ENCODE measurements at regions not wholly inside any gene's neighbourhood (a gene's known extent, or its start where the extent isn't known, plus 50 kb on each side); places are given as distances from the start of the nearest gene placed in this dataset.

DNA sequence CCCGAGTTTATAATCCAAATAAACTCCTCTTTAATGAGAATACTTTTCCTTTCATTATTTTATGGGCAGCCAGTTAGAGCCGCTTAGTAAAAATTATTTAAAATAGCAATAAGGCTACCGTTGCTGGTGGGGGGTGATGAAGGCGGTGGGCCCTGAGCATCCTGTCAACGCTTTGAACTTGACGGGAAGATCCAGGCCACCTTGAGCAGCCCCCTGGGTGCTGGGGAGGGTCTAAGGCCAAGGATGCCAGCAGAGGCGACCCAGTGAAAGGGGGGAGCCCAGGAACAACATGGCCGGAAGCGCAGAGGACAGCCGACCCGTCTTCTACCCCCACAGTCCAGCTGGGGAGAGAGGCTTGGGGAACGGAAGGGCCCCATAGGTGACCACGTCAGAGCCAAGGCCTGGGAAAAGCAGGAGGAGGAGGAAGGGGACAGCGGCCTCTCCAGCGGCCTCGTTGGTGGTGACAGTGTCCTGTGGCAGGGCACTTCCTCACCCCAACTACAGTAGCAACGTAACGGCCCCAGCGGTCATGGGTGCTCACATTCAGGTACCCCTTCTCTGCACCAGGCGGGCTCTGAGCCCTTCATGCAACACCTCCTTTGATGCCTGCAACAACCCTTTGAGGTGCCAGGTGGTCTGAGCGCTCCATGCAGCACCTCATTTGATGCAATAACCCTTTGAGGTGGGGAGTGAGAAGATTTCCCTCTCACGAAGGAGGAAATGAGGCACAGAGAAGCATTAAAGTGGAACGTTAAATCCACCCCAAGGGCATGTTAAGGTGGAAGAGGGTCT is 695.3 kb downstream of the TBC1D22A start:
- no peak for DNase-seq (ENCODE audit: low read depth in 2 of 2)

DNA sequence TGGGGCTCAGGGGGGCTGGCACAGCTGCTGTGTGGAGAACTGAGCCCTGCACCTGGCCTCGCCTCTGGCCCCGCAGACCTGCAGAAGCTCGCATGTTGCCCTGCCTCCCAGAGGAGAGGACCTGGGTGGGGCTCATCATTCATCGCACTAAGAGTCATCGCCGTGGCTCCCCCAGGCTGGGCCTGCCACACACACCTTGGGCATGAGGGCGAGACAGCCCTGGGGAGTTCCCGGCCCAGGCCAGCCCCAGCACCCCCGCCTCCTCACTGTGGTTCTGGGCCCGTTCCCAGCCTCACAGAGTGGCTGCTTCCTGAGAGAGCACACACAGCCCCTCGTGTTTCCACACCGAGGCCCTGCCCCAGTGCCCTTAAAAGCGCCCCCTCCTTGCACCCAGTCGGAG is 694.6 kb downstream of the TBC1D22A start:
- DNase-seq (ENCODE audit: low read depth in 2 of 2) = no peak

DNA sequence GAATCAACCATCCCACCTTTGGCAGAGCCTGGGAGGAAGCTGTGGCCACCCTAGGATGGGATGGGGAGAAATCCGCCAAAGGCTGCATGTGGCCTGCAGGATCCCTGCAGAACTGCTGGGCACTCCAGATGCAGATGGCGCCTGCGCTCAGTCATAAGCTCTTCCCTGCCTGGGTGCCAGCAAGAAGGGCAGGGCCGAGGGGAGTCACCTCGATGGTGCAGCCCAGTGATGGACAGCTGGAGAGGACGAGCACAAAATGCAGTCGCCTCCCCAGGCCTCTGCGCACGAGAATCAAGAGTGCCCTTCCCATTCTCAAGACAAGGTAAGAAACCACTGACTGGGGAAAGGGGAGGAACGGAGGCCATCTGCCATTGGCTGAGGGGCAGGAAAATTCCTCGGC is 693.6 kb downstream of the TBC1D22A start:
- DNase-seq (ENCODE audit: low read depth in 2 of 2) = no peak

- DNase-seq (ENCODE audit: low read depth in 2 of 2) = no peak
These were observed 690.6 kb downstream of the TBC1D22A start for GRCh38 chr22:47453049-47453448.

DNA sequence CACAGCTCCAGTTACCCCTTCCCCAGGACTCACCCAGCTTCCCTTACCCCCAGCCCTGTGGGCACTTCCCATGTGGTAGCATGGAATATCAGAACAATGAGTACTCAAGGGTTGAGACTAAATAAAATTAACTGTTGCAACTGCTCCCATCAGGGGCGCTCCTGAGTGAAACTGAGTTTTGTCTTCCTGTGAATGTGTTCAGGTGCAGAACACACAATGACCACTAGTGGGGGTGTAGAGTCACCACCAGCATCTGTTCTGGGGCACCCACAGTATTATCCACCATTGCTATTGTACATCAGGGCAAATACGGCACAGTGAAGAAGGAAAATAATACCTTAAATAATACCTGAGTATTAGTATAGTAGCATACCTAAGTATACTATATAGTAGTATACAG is 689.7 kb downstream of the TBC1D22A start:
- no peak for DNase-seq (ENCODE audit: low read depth in 2 of 2)

DNA sequence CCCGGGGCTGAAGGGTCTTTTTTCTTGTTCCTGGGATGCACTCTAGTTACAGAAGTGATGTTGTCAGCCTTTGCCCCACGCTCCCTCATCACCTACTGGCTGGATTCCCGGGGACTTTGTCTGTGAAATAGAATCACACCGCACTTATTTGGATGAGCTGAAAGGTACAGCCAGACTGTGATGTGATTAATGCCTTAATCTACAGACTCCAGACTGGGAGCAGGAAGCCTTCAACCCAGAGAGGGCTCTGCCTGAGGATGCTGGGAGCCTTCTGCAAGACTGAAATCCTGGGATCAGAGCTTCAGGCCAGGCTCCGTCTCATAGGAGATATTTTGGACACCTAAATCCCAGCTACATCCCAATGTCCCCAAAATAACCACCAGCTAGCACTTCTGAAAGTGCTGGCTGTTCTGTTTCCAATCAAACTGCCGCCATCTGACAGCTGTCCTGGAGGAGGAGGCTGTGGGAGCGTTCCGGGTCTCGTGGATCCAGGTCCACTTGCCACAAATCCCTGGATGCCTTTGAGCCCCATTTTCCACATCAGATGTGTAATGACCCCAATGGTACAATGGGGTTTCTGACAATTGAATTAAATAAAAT is 688.5 kb downstream of the TBC1D22A start:
- DNase-seq (ENCODE audit: low read depth in 2 of 2) = no peak

DNA sequence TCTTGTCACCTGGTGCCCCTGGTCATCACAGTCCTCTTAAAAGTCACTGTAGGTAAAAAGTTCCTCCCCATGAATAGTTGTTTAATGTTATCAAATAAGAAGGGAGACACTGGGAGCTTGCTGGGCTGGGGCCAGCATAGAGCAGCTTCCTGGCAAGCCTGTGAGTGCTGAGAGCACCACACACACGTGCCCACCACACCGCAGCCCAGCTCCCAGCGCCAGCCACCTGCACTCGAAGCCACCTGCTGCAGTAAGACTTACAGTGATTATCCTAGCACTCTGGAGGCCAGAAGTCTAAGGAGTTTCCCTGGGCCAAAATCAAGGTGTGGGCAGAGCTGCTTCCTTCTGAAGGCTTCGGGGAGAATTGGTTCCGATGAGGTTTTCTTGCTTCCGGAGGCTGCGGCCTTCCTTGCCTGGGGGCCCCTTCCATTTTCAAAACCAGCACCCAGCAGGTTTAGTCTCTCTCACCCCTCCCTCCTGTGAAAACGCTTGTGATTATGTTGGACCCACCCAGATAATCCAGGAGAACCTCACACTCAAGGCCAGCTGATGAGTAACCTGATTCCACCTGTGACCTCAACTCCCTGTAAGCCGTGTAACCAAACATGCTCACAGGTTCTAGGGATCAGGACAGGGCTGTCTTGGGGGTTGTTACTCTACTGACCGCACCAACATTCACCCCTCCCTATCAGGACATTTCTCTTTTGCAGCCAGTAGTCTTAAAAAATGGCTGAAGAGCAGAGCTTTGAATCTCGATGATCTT is 687.2 kb downstream of the TBC1D22A start:
- no peak for DNase-seq (ENCODE audit: low read depth in 2 of 2)

GRCh38 chr22:47448231-47449223 is 686.1 kb downstream of the TBC1D22A start:
- no peak for DNase-seq (ENCODE audit: low read depth in 2 of 2)

DNA sequence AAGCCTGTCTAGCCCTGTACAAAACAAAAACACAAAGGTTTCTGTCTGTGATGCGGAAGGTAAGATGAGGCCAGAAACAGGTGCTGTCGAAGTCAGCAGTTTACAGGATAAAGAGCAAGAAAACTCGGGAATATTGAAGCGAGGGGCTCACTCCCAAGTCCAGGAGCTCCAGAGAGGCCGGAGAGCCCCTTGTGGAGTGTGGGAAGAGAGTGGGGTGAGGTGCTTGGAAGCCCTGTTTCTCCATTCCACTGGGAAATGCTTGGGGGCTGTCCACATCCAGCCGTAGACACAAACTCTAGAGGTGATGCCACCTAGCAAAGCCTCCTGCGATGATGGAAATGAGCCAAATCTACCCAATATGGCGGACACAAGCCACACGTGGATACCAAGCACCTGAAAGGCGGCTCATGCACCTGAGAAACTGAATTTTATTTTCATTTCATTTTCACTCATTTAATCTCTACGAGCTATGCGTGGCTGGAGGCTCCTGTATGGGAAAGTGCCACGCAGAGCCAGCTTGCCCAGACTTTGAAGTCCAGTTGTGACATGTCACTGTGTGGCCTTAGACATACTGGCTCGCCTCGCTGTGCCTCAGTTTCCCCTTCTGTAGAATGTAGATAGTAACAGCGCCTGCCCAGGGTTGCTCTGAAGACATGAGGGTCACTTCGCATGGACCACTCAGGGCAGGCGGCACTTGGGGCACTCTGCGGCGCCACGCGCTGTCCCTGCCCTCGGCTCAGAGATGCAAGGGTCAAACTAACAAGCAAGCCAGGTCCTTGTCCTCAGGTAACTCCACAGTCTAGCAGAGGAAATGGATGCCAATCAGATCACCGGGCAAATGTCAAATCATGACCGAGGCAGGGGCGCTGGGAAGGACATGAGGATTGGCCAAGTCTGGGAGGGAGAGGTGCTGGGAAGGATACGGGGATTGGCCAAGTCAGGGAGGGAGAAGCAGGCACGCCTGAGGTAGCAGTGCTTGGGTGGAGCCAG is 684.7 kb downstream of the TBC1D22A start:
- DNase-seq (ENCODE audit: low read depth in 2 of 2) = no peak

- DNase-seq (ENCODE audit: low read depth in 2 of 2) = no peak
These were observed 683.9 kb downstream of the TBC1D22A start for GRCh38 chr22:47446331-47446730.

DNA sequence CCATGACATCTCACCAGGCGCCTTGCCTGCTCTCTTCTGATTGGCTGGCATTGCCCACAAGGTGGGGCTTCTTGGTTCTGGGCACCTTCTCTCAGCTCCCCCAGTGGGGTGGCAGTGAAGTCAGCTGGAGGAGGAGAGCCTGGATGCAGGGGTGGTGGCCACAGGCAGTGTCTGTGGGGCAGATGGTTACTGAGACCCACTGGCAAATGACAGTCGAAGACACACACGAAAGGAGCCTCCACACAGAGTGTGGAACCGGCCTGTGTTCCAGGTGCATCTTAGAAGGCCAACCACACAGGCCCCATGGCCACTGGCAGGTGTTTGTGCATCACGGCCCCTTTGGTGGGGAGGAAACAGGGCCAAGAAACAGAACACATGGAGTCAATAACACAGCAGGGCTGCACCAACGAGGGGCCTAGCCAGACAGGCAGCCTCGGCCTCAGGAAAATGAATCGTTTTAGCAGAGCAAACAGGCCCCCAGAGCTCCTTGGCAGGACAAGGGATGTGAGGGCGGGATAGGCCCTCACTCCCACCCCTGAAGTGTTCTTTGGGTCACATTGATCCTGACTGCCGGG is 683.4 kb downstream of the TBC1D22A start:
- no peak for DNase-seq (ENCODE audit: low read depth in 2 of 2)

GRCh38 chr22:47445212-47445611 is 682.8 kb downstream of the TBC1D22A start:
- no peak for DNase-seq (ENCODE audit: low read depth in 2 of 2)

GRCh38 chr22:47444746-47445065 is 682.3 kb downstream of the TBC1D22A start:
- DNase-seq (ENCODE audit: low read depth in 2 of 2) = no peak

GRCh38 chr22:47443836-47444745 is 681.6 kb downstream of the TBC1D22A start:
- DNase-seq (ENCODE audit: low read depth in 2 of 2) = no peak

DNA sequence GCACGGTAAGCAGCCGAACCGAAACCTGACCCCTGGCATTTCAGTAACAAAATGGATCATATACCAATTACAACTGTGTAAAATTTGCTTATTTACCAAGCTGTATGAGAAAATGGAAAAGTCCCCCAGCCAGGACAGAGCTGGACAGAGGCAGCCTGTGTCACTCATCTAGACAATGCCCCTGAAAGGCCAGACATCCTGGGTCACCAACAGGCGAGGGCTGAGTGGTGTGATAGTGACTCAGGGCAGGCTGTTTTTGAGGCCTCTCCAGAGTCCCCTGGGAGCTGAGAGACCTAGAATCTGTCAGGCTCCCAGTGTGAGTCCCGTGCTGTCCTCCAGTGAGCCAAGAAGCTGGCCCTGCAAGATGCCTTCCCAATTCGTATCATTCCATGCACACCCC is 680.4 kb downstream of the TBC1D22A start:
- no peak for DNase-seq (ENCODE audit: low read depth in 2 of 2)

- no peak for DNase-seq (ENCODE audit: low read depth in 2 of 2)
These were observed 677.3 kb downstream of the TBC1D22A start for GRCh38 chr22:47439643-47440265.

DNA sequence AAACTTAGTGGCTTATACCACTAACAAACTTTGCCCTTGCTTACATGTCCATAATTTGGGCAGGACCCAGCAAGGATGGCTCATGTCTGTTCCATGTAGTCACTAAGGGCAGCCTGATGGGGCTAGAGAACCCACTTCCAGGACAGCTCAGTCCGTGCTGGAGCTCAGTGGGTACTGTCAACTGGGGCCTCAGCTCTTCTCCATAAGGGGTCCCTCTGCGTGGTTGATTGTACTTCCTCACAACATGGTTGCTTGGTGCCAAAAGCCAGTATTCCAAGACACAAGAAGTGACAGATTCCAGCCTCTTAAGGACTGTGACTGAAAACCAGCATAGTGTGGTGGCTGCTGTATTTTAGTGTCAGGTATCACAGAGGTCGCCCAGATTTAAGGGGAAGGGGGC is 675.2 kb downstream of the TBC1D22A start:
- no peak for DNase-seq (ENCODE audit: low read depth in 2 of 2)

DNA sequence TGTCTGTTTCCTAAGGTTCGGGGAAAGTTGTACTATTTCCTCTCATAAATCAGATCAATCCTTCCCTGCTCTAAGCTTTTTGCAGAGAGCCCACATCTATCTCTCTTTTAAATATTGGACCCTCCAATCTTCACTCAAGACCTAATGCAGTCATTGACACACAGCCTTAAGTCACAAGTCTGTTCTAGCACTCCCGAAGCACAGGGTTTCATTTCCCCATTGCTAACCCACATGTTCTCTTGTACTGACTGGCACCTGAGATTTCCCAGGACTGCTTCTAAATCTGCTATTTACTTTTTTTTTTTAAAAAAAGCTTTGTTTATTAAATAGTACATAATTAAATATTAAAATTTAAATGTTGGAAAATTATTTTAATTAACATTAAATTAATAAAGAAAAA is 674.7 kb downstream of the TBC1D22A start:
- DNase-seq (ENCODE audit: low read depth in 2 of 2) = no peak

- DNase-seq (ENCODE audit: low read depth in 2 of 2) = no peak
These were observed 673.4 kb downstream of the TBC1D22A start for GRCh38 chr22:47435826-47436225.
